ENCODE measurements at regions not wholly inside any gene's neighbourhood (a gene's known extent, or its start where the extent isn't known, plus 50 kb on each side); places are given as distances from the start of the nearest gene placed in this dataset.

GRCh38 chr19:33946535-33947264 lies 150.0 kb downstream of the KCTD15 start:
- TF ChIP-seq POLR2A (IDR thresholded peaks at IDR 0.05) (no peak), CTCF (IDR thresholded peaks at IDR 0.05) (no peak)
